Tibial artery (tissue), 4 donors: ENCODE measurements at regions not wholly inside any gene's neighbourhood (a gene's known extent, or its start where the extent isn't known, plus 50 kb on each side); places are given as distances from the start of the nearest gene placed in this dataset.

ENCODE experiments used
- DNase-seq, 2 donors: peaks; one replicate each; pipeline ENCODE4 v3.0.0-alpha.2; 2019
- H3K27ac ChIP-seq, 2 donors: fragments of 200-600 bp; sonication (generic) in 1 of 2; 1 replicate in 1 of 2; 2 replicates in 1 of 2; pipeline ENCODE4 v1.5.1; 2018 to 2019; ENCODE audit warnings: mild to moderate bottlenecking in 1 of 2
- H3K27me3 ChIP-seq, 2 donors: fragments of 200-600 bp; sonication (generic) in 1 of 2; one replicate each; pipeline versions ENCODE4 v1.5.1 to v1.6.0; 2016 to 2019
- H3K36me3 ChIP-seq, 3 donors: fragments of 200-600 bp; sonication (generic) in 2 of 3; one replicate each; pipeline ENCODE4 v1.5.1; 2016 to 2019; ENCODE audit warnings: mild to moderate bottlenecking in 2 of 3
- H3K4me1 ChIP-seq, 4 donors: fragments of 200-600 bp; sonication (generic) in 2 of 4; 1 replicate in 3 of 4; 2 replicates in 1 of 4; pipeline ENCODE4 v1.5.1; 2016 to 2019
- H3K4me3 ChIP-seq, 2 donors: fragments of 200-600 bp; sonication (generic) in 1 of 2; 1 replicate in 1 of 2; 2 replicates in 1 of 2; pipeline ENCODE4 v1.5.1; 2018 to 2019; ENCODE audit warnings: mild to moderate bottlenecking in 2 of 2
- H3K9me3 ChIP-seq, 3 donors: fragments of 200-600 bp; sonication (generic) in 1 of 3; one replicate each; pipeline ENCODE4 v1.5.1; 2016 to 2019
- CTCF ChIP-seq, 2 experiments: fragments of 200-600 bp in 1 of 2; fragments of 450-650 bp in 1 of 2; IDR thresholded peaks; one replicate each; pipeline ENCODE4 v1.5.1; 2017 to 2019; ENCODE audit warnings: antibody characterized with exemption in 2 of 2, mild to moderate bottlenecking in 1 of 2, moderate library complexity in 1 of 2
- intact Hi-C: fragments of 100-400 bp; cut with DNase I; formaldehyde crosslinking; loops from one replicate; pipeline ENCODE4 v1.15.0; 2023; ENCODE audit warnings: low total_unique reads

GRCh38 chr4:170339522-170339921 is 249.8 kb upstream of the AADAT start:
- H3K36me3 ChIP-seq = no peaks in the 10 kb centered on the region
- H3K9me3 ChIP-seq = no peaks in the 10 kb centered on the region
- H3K4me1 ChIP-seq = no peaks in the 10 kb centered on the region
- no peak for DNase-seq
- H3K27me3 ChIP-seq = no peaks in the 10 kb centered on the region
- no peak overlapping the region for H3K27ac ChIP-seq
- no peak overlapping the region for H3K4me3 ChIP-seq
- TF ChIP-seq CTCF (IDR thresholded peaks at IDR 0.05) = no peak
- intact Hi-C loops = no loop called here

- TF ChIP-seq CTCF (IDR thresholded peaks at IDR 0.05) = no peak
- intact Hi-C loops = no loop called here
- no peaks in the 10 kb centered on the region for H3K4me1 ChIP-seq
- no peak for DNase-seq
- H3K27me3 ChIP-seq = no peaks in the 10 kb centered on the region
- no peaks in the 10 kb centered on the region for H3K9me3 ChIP-seq
- no peaks in the 10 kb centered on the region for H3K36me3 ChIP-seq
- H3K27ac ChIP-seq = no peak overlapping the region
- H3K4me3 ChIP-seq = no peak overlapping the region
These were observed 246.6 kb upstream of the AADAT start for GRCh38 chr4:170336238-170336775.

GRCh38 chr4:170325599-170325998 is 235.8 kb upstream of the AADAT start:
- H3K36me3 ChIP-seq = no peaks in the 10 kb centered on the region
- H3K4me1 ChIP-seq = no peaks in the 10 kb centered on the region
- DNase-seq = no peak
- no peak for TF ChIP-seq CTCF (IDR thresholded peaks at IDR 0.05)
- no peaks in the 10 kb centered on the region for H3K9me3 ChIP-seq
- H3K27ac ChIP-seq = no peak overlapping the region
- no peaks in the 10 kb centered on the region for H3K27me3 ChIP-seq
- intact Hi-C loops = no loop called here
- no peak overlapping the region for H3K4me3 ChIP-seq

- H3K4me1 ChIP-seq = no peaks in the 10 kb centered on the region
- H3K36me3 ChIP-seq = no peaks in the 10 kb centered on the region
- no peak overlapping the region for H3K27ac ChIP-seq
- TF ChIP-seq CTCF (IDR thresholded peaks at IDR 0.05) = no peak
- intact Hi-C loops = no loop called here
- no peaks in the 10 kb centered on the region for H3K27me3 ChIP-seq
- H3K4me3 ChIP-seq = no peak overlapping the region
- no peak for DNase-seq
- H3K9me3 ChIP-seq = no peaks in the 10 kb centered on the region
These were observed 233.9 kb upstream of the AADAT start for GRCh38 chr4:170323623-170324022.

- intact Hi-C loops = no loop called here
- DNase-seq = no peak
- no peak overlapping the region for H3K4me3 ChIP-seq
- no peaks in the 10 kb centered on the region for H3K9me3 ChIP-seq
- no peaks in the 10 kb centered on the region for H3K36me3 ChIP-seq
- H3K4me1 ChIP-seq = no peaks in the 10 kb centered on the region
- H3K27me3 ChIP-seq = no peaks in the 10 kb centered on the region
- no peak overlapping the region for H3K27ac ChIP-seq
- no peak for TF ChIP-seq CTCF (IDR thresholded peaks at IDR 0.05)
These were observed 217.4 kb upstream of the AADAT start for GRCh38 chr4:170307182-170307581.

- no peaks in the 10 kb centered on the region for H3K9me3 ChIP-seq
- H3K4me3 ChIP-seq = no peak overlapping the region
- DNase-seq = no peak
- TF ChIP-seq CTCF (IDR thresholded peaks at IDR 0.05) = no peak
- H3K27me3 ChIP-seq = no peaks in the 10 kb centered on the region
- H3K27ac ChIP-seq = no peak overlapping the region
- H3K4me1 ChIP-seq = no peaks in the 10 kb centered on the region
- intact Hi-C loops = no loop called here
- no peaks in the 10 kb centered on the region for H3K36me3 ChIP-seq
These were observed 216.5 kb upstream of the AADAT start for GRCh38 chr4:170306208-170306607.
